HEK293 (cell line): ENCODE measurements at regions not wholly inside any gene's neighbourhood (a gene's known extent, or its start where the extent isn't known, plus 50 kb on each side); places are given as distances from the start of the nearest gene placed in this dataset.

Experiments used
- CTCF ChIA-PET: fragments of 350-600 bp; formaldehyde crosslinking; extraction: SDS; loops from one replicate; lab custom pipeline; 2021; ENCODE audit warnings: antibody characterized with exemption; lab: Yijun Ruan, JAX
- POLR2A ChIA-PET: fragments of 300-600 bp; formaldehyde crosslinking; extraction: SDS; loops from one replicate; lab custom pipeline; 2020; ENCODE audit warnings: antibody characterized with exemption, inconsistent platforms; lab: Yijun Ruan, JAX
- H3K27ac ChIP-seq: fragments of 200-500 bp; sonication (Bioruptor generic); 2 replicates; pipeline ENCODE4 v1.5.1; 2014; ENCODE audit warnings: low read depth, low read length, control low read depth, inconsistent platforms; ENCODE audit errors: extremely low read depth
- H3K36me3 ChIP-seq, 2 experiments: fragments of 200-500 bp in 1 of 2; sonication (Bioruptor generic) in 1 of 2; 1 replicate in 1 of 2; 2 replicates in 1 of 2; pipeline ENCODE4 v1.5.1; 2014 to 2017; ENCODE audit warnings: inconsistent platforms in 2 of 2, low read length in 2 of 2; ENCODE audit not compliant: control insufficient read depth in 2 of 2, insufficient read depth in 1 of 2
- H3K4me1 ChIP-seq: fragments of 200-500 bp; sonication (Bioruptor generic); 2 replicates; pipeline ENCODE4 v1.5.1; 2014; ENCODE audit warnings: mild to moderate bottlenecking, low read length, inconsistent platforms; ENCODE audit not compliant: control insufficient read depth, insufficient read depth
- H3K4me3 ChIP-seq: 2 replicates; pipeline ENCODE4 v1.5.1; 2011; ENCODE audit warnings: low read depth, mild to moderate bottlenecking, control low read depth, low read length, moderate library complexity
- H3K9me3 ChIP-seq: fragments of 200-500 bp; sonication (Bioruptor generic); 2 replicates; pipeline ENCODE4 v1.5.1; 2014; ENCODE audit warnings: low read depth, low read length, inconsistent platforms; ENCODE audit not compliant: control insufficient read depth, insufficient read depth
- AEBP2 ChIP-seq: fragments of 450-650 bp; formaldehyde crosslinking; IDR thresholded peaks from 2 replicates; pipeline ENCODE4 v1.5.1; 2016; ENCODE audit warnings: missing biosample characterization, missing genetic modification characterization, borderline replicate concordance
- EGR2 ChIP-seq: fragments of 450-650 bp; formaldehyde crosslinking; IDR thresholded peaks from 2 replicates; pipeline ENCODE4 v1.5.1; 2016; ENCODE audit warnings: low read depth, missing biosample characterization, missing genetic modification characterization
- HOXA7 ChIP-seq: sonication (generic); formaldehyde crosslinking; IDR thresholded peaks from 2 replicates; pipeline ENCODE4 v1.8.1; 2022; ENCODE audit warnings: missing genetic modification reagents, borderline replicate concordance
- PRDM10 ChIP-seq: fragments of 450-650 bp; formaldehyde crosslinking; IDR thresholded peaks from 2 replicates; pipeline ENCODE4 v1.5.1; 2016; ENCODE audit warnings: missing biosample characterization, missing genetic modification characterization
- SCRT1 ChIP-seq: fragments of 450-650 bp; formaldehyde crosslinking; IDR thresholded peaks from 2 replicates; pipeline ENCODE4 v1.5.1; 2016; ENCODE audit warnings: missing biosample characterization, missing genetic modification characterization, borderline replicate concordance
- ZFP37 ChIP-seq: fragments of 450-650 bp; formaldehyde crosslinking; IDR thresholded peaks from 2 replicates; pipeline ENCODE4 v1.5.1; 2016; ENCODE audit warnings: missing biosample characterization, missing genetic modification characterization
- ZNF2 ChIP-seq: fragments of 450-650 bp; formaldehyde crosslinking; IDR thresholded peaks from 2 replicates; pipeline ENCODE4 v1.5.1; 2016; ENCODE audit warnings: missing biosample characterization, missing genetic modification characterization
- ZNF239 ChIP-seq: fragments of 450-650 bp; formaldehyde crosslinking; IDR thresholded peaks from 2 replicates; pipeline ENCODE4 v1.5.1; 2016; ENCODE audit warnings: missing biosample characterization, missing genetic modification characterization
- ZNF266 ChIP-seq: fragments of 450-650 bp; formaldehyde crosslinking; IDR thresholded peaks from 2 replicates; pipeline ENCODE4 v1.5.1; 2016; ENCODE audit warnings: missing biosample characterization, missing genetic modification characterization, low read depth
- ZNF324 ChIP-seq: fragments of 450-650 bp; formaldehyde crosslinking; IDR thresholded peaks from 2 replicates; pipeline ENCODE4 v1.5.1; 2016; ENCODE audit warnings: missing biosample characterization, missing genetic modification characterization
- ZNF37A ChIP-seq: fragments of 450-650 bp; IDR thresholded peaks from 2 replicates; pipeline ENCODE4 v1.5.1; 2018; ENCODE audit warnings: missing biosample characterization, missing genetic modification characterization
- ZNF549 ChIP-seq: fragments of 450-650 bp; IDR thresholded peaks from 2 replicates; pipeline ENCODE4 v1.5.1; 2018; ENCODE audit warnings: missing biosample characterization, missing genetic modification characterization, mild to moderate bottlenecking, inconsistent platforms, moderate library complexity
- ZNF555 ChIP-seq: fragments of 450-650 bp; formaldehyde crosslinking; conservative IDR thresholded peaks from 2 replicates; pipeline ENCODE4 v1.5.1; 2017; ENCODE audit warnings: missing biosample characterization, mild to moderate bottlenecking, missing genetic modification characterization, inconsistent platforms
- ZNF585B ChIP-seq: fragments of 450-650 bp; formaldehyde crosslinking; IDR thresholded peaks from 2 replicates; pipeline ENCODE4 v1.5.1; 2016; ENCODE audit warnings: missing biosample characterization, missing genetic modification characterization
- ZNF610 ChIP-seq: fragments of 450-650 bp; formaldehyde crosslinking; IDR thresholded peaks from 2 replicates; pipeline ENCODE4 v1.5.1; 2016; ENCODE audit warnings: missing biosample characterization, missing genetic modification characterization, borderline replicate concordance
- ZNF621 ChIP-seq: fragments of 450-650 bp; formaldehyde crosslinking; IDR thresholded peaks from 2 replicates; pipeline ENCODE4 v1.5.1; 2017; ENCODE audit warnings: missing biosample characterization, missing genetic modification characterization
- ZNF626 ChIP-seq: fragments of 450-650 bp; sonication (Bioruptor Pico); formaldehyde crosslinking; IDR thresholded peaks from 2 replicates; pipeline ENCODE4 v1.5.1; 2018; ENCODE audit warnings: missing biosample characterization, missing genetic modification characterization, inconsistent platforms
- ZNF670 ChIP-seq: fragments of 450-650 bp; formaldehyde crosslinking; IDR thresholded peaks from 2 replicates; pipeline ENCODE4 v1.5.1; 2016; ENCODE audit warnings: missing biosample characterization, missing genetic modification characterization, low read depth
- ZNF677 ChIP-seq: fragments of 450-650 bp; IDR thresholded peaks from 2 replicates; pipeline ENCODE4 v1.5.0; 2018; ENCODE audit warnings: missing biosample characterization, mild to moderate bottlenecking, missing genetic modification characterization, moderate library complexity
- TF ChIP-seq, protein P1 (sequence below): fragments of 450-650 bp; formaldehyde crosslinking; optimal IDR thresholded peaks from 2 replicates; pipeline ENCODE3; 2016; ENCODE audit warnings: missing biosample characterization, mild to moderate bottlenecking, missing genetic modification characterization
- TF ChIP-seq, protein P2 (sequence below): sonication (generic); formaldehyde crosslinking; IDR thresholded peaks from 2 replicates; pipeline ENCODE4 v1.8.1; 2022; ENCODE audit warnings: mild to moderate bottlenecking, moderate library complexity, missing genetic modification reagents
- TF ChIP-seq, protein P3 (sequence below): fragments of 450-650 bp; formaldehyde crosslinking; IDR thresholded peaks from 2 replicates; pipeline ENCODE4 v1.5.1; 2017; ENCODE audit warnings: missing biosample characterization, missing genetic modification characterization

DNA sequence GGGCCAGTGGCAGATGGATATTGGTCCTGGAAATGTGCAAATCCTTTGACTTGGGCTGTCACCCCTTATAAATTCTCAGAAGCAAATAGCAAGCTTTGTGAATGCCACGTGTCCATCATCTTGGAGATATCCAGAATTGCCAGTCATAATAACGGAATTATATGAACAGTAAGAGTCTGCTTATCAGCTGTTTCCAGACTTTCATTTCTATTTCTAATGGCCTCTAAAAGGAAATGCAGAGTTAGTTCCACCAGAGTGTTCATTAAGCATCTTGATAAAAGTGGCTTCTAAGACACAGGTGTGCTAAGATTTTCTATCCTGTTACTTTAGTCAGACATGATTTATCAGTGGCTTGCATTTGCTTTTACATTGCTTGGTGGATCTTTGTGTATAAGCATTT lies 87.4 kb downstream of the RAMP3 start:
- ChIA-PET POLR2A (no interaction called here), CTCF (interaction anchor here (0.8 to 2.4 kb wide), 3 partner anchors 14 to 17 kb away, joined by 4 to 12 read pairs (median 6); no protein-coding TSS in a partner anchor)
- no peaks in the 10 kb centered on the region for H3K4me1 ChIP-seq
- no peak for TF ChIP-seq ZNF549 (tag by site-specific recombination)
- TF ChIP-seq ZNF37A (tag by site-specific recombination) = no peak
- TF ChIP-seq HOXA7 (CRISPR knock-in tag) = no peak
- TF ChIP-seq ZFP37 (tag by site-specific recombination) = no peak
- H3K27ac ChIP-seq = no peak overlapping the region
- no peak overlapping the region for H3K4me3 ChIP-seq
- H3K36me3 ChIP-seq = no peaks in the 10 kb centered on the region
- H3K9me3 ChIP-seq = no peaks in the 10 kb centered on the region

DNA sequence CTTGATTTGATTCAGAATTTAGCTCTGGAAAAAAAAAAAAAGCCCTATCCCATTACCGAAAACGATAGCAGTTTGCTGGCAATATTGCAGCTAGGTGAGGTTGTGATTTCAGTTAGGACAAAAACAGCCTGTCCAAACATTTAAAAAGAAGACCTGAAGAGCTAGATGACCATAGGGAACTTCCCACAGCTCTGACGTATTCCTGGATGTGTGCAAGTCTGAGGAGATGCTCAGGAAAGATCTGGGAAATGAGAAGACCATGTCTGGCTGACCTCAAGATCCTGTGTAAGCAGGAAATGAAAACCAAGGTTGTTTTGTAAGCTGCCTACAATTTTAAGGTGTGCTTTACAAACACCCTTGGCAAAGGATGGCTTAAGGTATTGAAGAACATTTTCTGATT lies 88.7 kb downstream of the RAMP3 start:
- no peaks in the 10 kb centered on the region for H3K9me3 ChIP-seq
- CTCF ChIA-PET = interaction anchor here (0.6 to 2.4 kb wide), 2 partner anchors 13 to 109 kb away, joined by 4 to 12 read pairs; no protein-coding TSS in a partner anchor
- TF ChIP-seq ZNF549 (tag by site-specific recombination) (no peak), ZNF266 (tag by site-specific recombination) (no peak)
- no peak overlapping the region for H3K27ac ChIP-seq
- H3K4me1 ChIP-seq = no peaks in the 10 kb centered on the region
- no peaks in the 10 kb centered on the region for H3K36me3 ChIP-seq
- POLR2A ChIA-PET = no interaction called here
- H3K4me3 ChIP-seq = no peak overlapping the region

- H3K4me1 ChIP-seq = no peaks in the 10 kb centered on the region
- no peak overlapping the region for H3K27ac ChIP-seq
- no peak overlapping the region for H3K4me3 ChIP-seq
- POLR2A ChIA-PET = no interaction called here
- CTCF ChIA-PET = interaction anchor here (0.7 kb wide), 1 partner anchor 12 kb away, joined by 5 read pairs; no protein-coding TSS in a partner anchor
- H3K9me3 ChIP-seq = no peaks in the 10 kb centered on the region
- H3K36me3 ChIP-seq = no peaks in the 10 kb centered on the region
- TF ChIP-seq SCRT1 (tag by site-specific recombination) = no peak
- no peak for TF ChIP-seq ZNF2 (tag by site-specific recombination)
- no peak for TF ChIP-seq AEBP2 (tag by site-specific recombination)
- no peak for TF ChIP-seq ZNF677 (tag by site-specific recombination)
- no peak for TF ChIP-seq ZNF626
- TF ChIP-seq ZNF239 = no peak
- no peak for TF ChIP-seq ZNF324
- TF ChIP-seq ZNF585B (tag by site-specific recombination) = no peak
- no peak for TF ChIP-seq ZNF621 (tag by site-specific recombination)
- no peak for TF ChIP-seq ZNF670
- TF ChIP-seq ZNF555 (tag by site-specific recombination) = no peak
- TF ChIP-seq, protein P1, sequence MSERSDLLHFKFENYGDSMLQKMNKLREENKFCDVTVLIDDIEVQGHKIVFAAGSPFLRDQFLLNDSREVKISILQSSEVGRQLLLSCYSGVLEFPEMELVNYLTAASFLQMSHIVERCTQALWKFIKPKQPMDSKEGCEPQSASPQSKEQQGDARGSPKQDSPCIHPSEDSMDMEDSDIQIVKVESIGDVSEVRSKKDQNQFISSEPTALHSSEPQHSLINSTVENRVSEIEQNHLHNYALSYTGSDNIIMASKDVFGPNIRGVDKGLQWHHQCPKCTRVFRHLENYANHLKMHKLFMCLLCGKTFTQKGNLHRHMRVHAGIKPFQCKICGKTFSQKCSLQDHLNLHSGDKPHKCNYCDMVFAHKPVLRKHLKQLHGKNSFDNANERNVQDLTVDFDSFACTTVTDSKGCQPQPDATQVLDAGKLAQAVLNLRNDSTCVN = no peak
- TF ChIP-seq, protein P2, sequence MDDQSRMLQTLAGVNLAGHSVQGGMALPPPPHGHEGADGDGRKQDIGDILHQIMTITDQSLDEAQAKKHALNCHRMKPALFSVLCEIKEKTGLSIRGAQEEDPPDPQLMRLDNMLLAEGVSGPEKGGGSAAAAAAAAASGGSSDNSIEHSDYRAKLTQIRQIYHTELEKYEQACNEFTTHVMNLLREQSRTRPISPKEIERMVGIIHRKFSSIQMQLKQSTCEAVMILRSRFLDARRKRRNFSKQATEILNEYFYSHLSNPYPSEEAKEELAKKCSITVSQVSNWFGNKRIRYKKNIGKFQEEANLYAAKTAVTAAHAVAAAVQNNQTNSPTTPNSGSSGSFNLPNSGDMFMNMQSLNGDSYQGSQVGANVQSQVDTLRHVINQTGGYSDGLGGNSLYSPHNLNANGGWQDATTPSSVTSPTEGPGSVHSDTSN (CRISPR knock-in tag) = no peak
- TF ChIP-seq PRDM10 (tag by site-specific recombination) = no peak
- TF ChIP-seq, protein P3, sequence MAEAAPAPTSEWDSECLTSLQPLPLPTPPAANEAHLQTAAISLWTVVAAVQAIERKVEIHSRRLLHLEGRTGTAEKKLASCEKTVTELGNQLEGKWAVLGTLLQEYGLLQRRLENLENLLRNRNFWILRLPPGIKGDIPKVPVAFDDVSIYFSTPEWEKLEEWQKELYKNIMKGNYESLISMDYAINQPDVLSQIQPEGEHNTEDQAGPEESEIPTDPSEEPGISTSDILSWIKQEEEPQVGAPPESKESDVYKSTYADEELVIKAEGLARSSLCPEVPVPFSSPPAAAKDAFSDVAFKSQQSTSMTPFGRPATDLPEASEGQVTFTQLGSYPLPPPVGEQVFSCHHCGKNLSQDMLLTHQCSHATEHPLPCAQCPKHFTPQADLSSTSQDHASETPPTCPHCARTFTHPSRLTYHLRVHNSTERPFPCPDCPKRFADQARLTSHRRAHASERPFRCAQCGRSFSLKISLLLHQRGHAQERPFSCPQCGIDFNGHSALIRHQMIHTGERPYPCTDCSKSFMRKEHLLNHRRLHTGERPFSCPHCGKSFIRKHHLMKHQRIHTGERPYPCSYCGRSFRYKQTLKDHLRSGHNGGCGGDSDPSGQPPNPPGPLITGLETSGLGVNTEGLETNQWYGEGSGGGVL (tag by site-specific recombination) = no peak
- no peak for TF ChIP-seq ZNF610 (tag by site-specific recombination)
- no peak for TF ChIP-seq EGR2 (tag by site-specific recombination)
Measured at GRCh38 chr7:45252248-45252647, 94.7 kb downstream of the RAMP3 start.
